ENCODE measurements at regions not wholly inside any gene's neighbourhood (a gene's known extent, or its start where the extent isn't known, plus 50 kb on each side); places are given as distances from the start of the nearest gene placed in this dataset.

- TF ChIP-seq CTCF (optimal IDR thresholded peaks at IDR 0.05 in 1 of 3, IDR thresholded peaks at IDR 0.05 in 1 of 3, conservative IDR thresholded peaks at IDR 0.05 in 1 of 3; ENCODE audit: extremely low read depth in 1 of 3, insufficient read depth in 2 of 3, low read length in 3 of 3) = no peak
- no peak for TF ChIP-seq EZH2 (IDR thresholded peaks at IDR 0.05; ENCODE audit: low read length)
Measured at GRCh38 chr1:30508175-30508448, 215.3 kb downstream of the MATN1 start.

All from keratinocyte (primary cell).